Psoas muscle (tissue), 7 donors: ENCODE measurements at regions not wholly inside any gene's neighbourhood (a gene's known extent, or its start where the extent isn't known, plus 50 kb on each side); places are given as distances from the start of the nearest gene placed in this dataset.

ENCODE experiments used
- ATAC-seq, 4 donors: fragments of 200-7000 bp; cut with Tn5 transposase; one replicate each; pipeline ENCODE4 v1.9.1; 2020; ENCODE audit warnings: moderate library complexity in 3 of 4, mild to moderate bottlenecking in 2 of 4
- DNase-seq, 2 donors: peaks; one replicate each; pipeline ENCODE4 v3.0.0-alpha.2; 2020
- H3K27ac ChIP-seq: fragments of 200-600 bp; one replicate; pipeline ENCODE4 v1.8.0; 2022
- H3K27me3 ChIP-seq, 3 donors: fragments of 200-600 bp in 1 of 3; one replicate each; pipeline versions ENCODE4 v1.6.1 to v1.8.0; 2013 to 2022; ENCODE audit warnings: low read length in 2 of 3, mild to moderate bottlenecking in 2 of 3, moderate library complexity in 1 of 3; ENCODE audit not compliant: insufficient read depth in 3 of 3
- H3K36me3 ChIP-seq, 2 donors: fragments of 200-600 bp in 1 of 2; one replicate each; pipeline versions ENCODE4 v1.6.1 to v1.8.0; 2013 to 2022; ENCODE audit warnings: low read depth in 1 of 2, mild to moderate bottlenecking in 1 of 2, moderate library complexity in 1 of 2; ENCODE audit not compliant: insufficient read depth in 1 of 2
- H3K4me1 ChIP-seq: fragments of 200-600 bp; one replicate; pipeline ENCODE4 v1.8.0; 2022
- H3K4me3 ChIP-seq: fragments of 200-600 bp; one replicate; pipeline ENCODE4 v1.8.0; 2022; ENCODE audit warnings: mild to moderate bottlenecking
- H3K9me3 ChIP-seq: fragments of 200-600 bp; one replicate; pipeline ENCODE4 v1.8.0; 2022
- CTCF ChIP-seq: fragments of 200-600 bp; IDR thresholded peaks from one replicate; pipeline ENCODE4 v1.8.0; 2022; ENCODE audit warnings: antibody characterized with exemption
- WGBS, 3 donors: extraction: QIAGEN DNeasy Blood & Tissue Kit; methylation state at CpG; one replicate each; pipeline versions ENCODE4 v1.1.6 to v1.1.7; 2013; 5-methylcytosine and 5-hydroxymethylcytosine counted together
- intact Hi-C, 2 donors: fragments of 100-400 bp; cut with DNase I; formaldehyde crosslinking; loops; one replicate each; pipeline versions ENCODE4 v1.11.0 to v1.14.2; 2022
- donor health status: healthy with polysubstance abuse.
- donor health status: DM: no; HTN: no; CAD: no; lungs with moderate emphysema.
- donor health status: Bipolar disorder and iron deficiency.
- donor health status: healthy.
- donor health status: DM: yes; HTN: yes; CAD: no.
- donor health status: DM: no; HTN: no; CAD: no.
- donor health status: DM: yes; HTN: yes; CAD: no.

- intact Hi-C loops, result no loop called here
- H3K27ac ChIP-seq, result no peak overlapping the region
- DNase-seq (no peak), ATAC-seq (no peak)
- no peaks in the 10 kb centered on the region for H3K36me3 ChIP-seq
- no peak overlapping the region for H3K4me3 ChIP-seq
- 79 to 86% (median 83%) methylated on average over 2 of the region's 2 CpGs for WGBS, 3 donors
- TF ChIP-seq CTCF, result no peak
- no peaks in the 10 kb centered on the region for H3K9me3 ChIP-seq
- peaks cover 0 to 7% (median 0%) of the 10 kb centered on the region in 3 donors for H3K27me3 ChIP-seq
- H3K4me1 ChIP-seq, result no peaks in the 10 kb centered on the region
Observed at GRCh38 chr21:35485364-35485763, 436.3 kb upstream of the RUNX1 start.

- no peak for ATAC-seq
- H3K4me1 ChIP-seq, result no peaks in the 10 kb centered on the region
- DNase-seq, result no peak
- H3K27me3 ChIP-seq, result peaks cover 0 to 7% (median 0%) of the 10 kb centered on the region in 3 donors
- H3K4me3 ChIP-seq, result no peak overlapping the region
- WGBS, 3 donors, result 39 to 47% (median 43%) methylated on average over 2 of the region's 2 CpGs
- H3K9me3 ChIP-seq, result no peaks in the 10 kb centered on the region
- H3K27ac ChIP-seq, result no peak overlapping the region
- intact Hi-C loops, result no loop called here
- no peaks in the 10 kb centered on the region for H3K36me3 ChIP-seq
- TF ChIP-seq CTCF, result no peak
Observed at GRCh38 chr21:35484851-35485250, 435.7 kb upstream of the RUNX1 start.

- DNase-seq, result no peak
- Histone ChIP-seq H3K4me1 (no peaks in the 10 kb centered on the region), H3K27me3 (peaks cover 0 to 3% (median 0%) of the 10 kb centered on the region in 3 donors), H3K4me3 (no peak overlapping the region), H3K27ac (no peak overlapping the region), H3K36me3 (no peaks in the 10 kb centered on the region), H3K9me3 (no peaks in the 10 kb centered on the region)
- ATAC-seq, result no peak
- intact Hi-C loops, result no loop called here
- no peak for TF ChIP-seq CTCF
- WGBS, 3 donors, result 94 to 98% (median 95%) methylated on average over 2 of the region's 2 CpGs
Observed at GRCh38 chr21:35484032-35484431, 434.9 kb upstream of the RUNX1 start.

GRCh38 chr21:35482933-35483662, 434.0 kb upstream of the RUNX1 start:
- DNase-seq (no peak), ATAC-seq (no peak)
- intact Hi-C loops, result no loop called here
- Histone ChIP-seq H3K36me3 (no peaks in the 10 kb centered on the region), H3K27ac (no peak overlapping the region), H3K4me3 (no peak overlapping the region), H3K9me3 (no peaks in the 10 kb centered on the region), H3K4me1 (no peaks in the 10 kb centered on the region), H3K27me3 (peaks cover 0 to 3% (median 0%) of the 10 kb centered on the region in 3 donors)
- WGBS, 3 donors, result 70 to 74% (median 73%) methylated on average over 3 of the region's 3 CpGs
- no peak for TF ChIP-seq CTCF

GRCh38 chr21:35482096-35482495, 433.0 kb upstream of the RUNX1 start:
- Histone ChIP-seq H3K4me1 (no peaks in the 10 kb centered on the region), H3K9me3 (no peaks in the 10 kb centered on the region), H3K4me3 (no peak overlapping the region), H3K27ac (no peak overlapping the region), H3K36me3 (no peaks in the 10 kb centered on the region), H3K27me3 (peaks cover 0 to 3% (median 0%) of the 10 kb centered on the region in 3 donors)
- intact Hi-C loops, result no loop called here
- DNase-seq (no peak), ATAC-seq (no peak)
- WGBS, 3 donors, result 61 to 62% (median 61%) methylated on average over 2 of the region's 2 CpGs
- TF ChIP-seq CTCF, result no peak
